Stimulated activated CD8-positive, alpha-beta memory T cell treated with anti-CD3 and anti-CD28 coated beads, Interleukin-2, amount 100 ng/mL, for 1 hour (primary cell): ENCODE measurements at regions not wholly inside any gene's neighbourhood (a gene's known extent, or its start where the extent isn't known, plus 50 kb on each side); places are given as distances from the start of the nearest gene placed in this dataset.

ENCODE experiments used
- DNase-seq, 2 donors: peaks; one replicate each; pipeline ENCODE4 v3.0.0-alpha.2; 2020; ENCODE audit warnings: low read depth in 2 of 2

GRCh38 chr9:117860849-117861248, 156.6 kb downstream of the TLR4 start:
- DNase-seq, result no peak

- no peak for DNase-seq
Observed at GRCh38 chr9:117864385-117865057, 160.3 kb downstream of the TLR4 start.

DNA sequence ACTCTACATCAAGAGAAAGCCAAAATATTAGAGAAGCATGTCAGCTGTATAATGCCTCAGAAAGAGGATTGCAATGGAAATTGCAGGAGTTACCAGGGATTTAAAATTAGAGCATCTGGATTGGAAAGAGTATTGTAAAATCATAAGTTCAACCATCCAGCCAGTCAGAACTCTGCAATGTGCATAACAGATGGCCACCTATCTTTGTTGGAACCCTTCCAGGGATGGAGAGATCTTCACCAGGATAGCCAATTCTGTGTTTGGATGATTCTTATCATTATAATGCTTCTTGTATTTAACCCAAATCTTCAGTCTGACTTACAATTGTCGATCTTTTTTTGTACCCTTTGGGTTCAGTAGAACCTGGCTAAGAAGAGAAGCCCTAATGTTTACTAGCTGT, 164.4 kb downstream of the TLR4 start:
- DNase-seq, result no peak

GRCh38 chr9:117869287-117869686, 165.1 kb downstream of the TLR4 start:
- DNase-seq, result no peak

- no peak for DNase-seq
Observed at GRCh38 chr9:117869712-117870111, 165.5 kb downstream of the TLR4 start.

DNA sequence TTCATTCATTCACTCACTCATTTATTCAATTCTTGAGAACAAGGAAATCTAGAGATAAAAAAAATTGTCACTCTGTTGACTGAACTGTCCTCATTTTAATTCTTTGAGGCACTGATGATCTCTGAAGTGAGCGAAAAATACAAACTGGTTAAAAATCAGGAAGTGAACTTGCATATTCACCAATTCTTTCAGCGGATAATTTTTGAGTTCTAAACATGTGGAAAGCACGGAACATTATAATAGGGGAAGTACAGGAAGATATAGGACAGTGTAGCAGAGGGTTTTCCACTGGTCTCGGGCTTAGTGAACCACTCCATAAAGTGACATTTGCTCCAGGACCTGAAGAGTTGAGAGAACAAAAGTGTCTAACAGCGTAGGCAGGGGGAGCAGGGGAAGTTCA, 169.5 kb downstream of the TLR4 start:
- no peak for DNase-seq

- no peak for DNase-seq
Observed at GRCh38 chr9:117875886-117876285, 171.7 kb downstream of the TLR4 start.

DNA sequence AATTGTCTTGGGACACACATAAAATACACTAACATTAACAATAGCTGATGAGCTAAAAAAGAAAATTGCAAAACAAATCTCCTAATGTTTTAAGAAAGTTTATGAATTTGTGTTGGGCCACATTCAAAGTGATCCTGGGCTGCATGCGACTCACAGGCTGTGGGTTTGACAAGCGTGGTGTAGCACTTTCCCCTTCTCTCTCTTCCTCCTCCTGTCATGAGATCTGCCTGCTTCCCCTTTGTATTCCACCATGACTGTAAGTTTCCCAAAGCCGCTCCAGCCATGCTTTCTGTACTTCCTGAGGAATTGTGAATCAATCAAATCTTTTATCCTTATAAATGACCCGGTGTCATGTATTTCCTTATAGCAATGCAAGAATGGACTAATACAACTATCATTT, 178.0 kb downstream of the TLR4 start:
- no peak for DNase-seq

DNA sequence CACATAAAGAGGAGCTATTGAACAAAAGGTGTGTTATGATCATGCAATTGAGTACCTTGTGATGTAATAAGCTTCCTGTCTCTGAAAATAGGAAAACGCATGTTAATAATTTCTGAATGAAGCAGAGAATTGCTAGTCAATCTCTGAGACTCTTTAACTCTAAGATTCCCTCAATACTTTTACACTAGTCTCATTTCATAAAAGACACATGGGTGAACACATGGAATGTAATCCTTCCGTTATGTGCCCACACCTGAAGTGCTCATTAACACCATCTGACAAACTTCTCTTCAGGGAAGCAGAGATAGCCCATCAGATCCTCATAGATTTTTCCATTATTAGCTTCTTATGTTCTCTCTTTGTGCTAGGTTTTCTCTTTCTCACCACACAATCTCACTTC, 182.4 kb downstream of the TLR4 start:
- DNase-seq, result no peak

DNA sequence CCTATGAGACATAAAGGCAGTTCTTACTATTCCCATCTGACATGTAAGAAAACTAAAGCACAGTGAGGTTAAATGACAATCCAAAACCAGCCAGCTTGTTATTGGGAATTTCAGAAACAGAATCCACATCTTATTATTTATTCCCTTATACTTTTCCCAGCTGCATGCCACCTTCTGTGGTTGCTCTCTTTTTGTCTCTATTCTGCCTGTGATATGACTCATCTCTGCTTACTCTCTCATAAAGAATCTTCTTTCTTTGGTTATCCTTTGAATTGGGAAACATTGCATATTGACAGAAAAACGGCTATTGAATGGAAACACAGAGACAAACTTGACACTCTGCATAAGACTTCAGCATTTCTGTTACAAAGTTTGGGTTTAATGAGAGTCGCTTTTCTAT, 183.2 kb downstream of the TLR4 start:
- DNase-seq, result no peak

GRCh38 chr9:117887941-117888340, 183.7 kb downstream of the TLR4 start:
- DNase-seq, result no peak

DNA sequence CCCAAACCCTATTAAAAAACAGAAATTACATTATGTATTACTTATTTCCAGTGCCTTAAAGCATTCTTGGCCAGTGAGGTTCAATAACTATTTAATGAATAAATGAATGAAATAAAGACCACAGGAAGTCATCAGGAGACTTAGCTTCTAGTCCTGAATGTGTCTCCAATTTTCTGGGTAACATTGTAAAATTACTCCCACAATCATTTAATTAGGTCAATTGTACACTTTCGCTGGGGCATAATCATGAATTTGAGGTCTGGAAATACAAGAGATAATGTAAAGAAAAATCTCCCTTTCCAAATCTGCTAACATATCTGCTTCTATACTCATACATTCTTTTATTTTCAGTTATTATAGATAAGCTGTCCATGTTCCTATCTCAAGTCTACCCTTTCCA, 199.2 kb downstream of the TLR4 start:
- DNase-seq, result no peak

DNA sequence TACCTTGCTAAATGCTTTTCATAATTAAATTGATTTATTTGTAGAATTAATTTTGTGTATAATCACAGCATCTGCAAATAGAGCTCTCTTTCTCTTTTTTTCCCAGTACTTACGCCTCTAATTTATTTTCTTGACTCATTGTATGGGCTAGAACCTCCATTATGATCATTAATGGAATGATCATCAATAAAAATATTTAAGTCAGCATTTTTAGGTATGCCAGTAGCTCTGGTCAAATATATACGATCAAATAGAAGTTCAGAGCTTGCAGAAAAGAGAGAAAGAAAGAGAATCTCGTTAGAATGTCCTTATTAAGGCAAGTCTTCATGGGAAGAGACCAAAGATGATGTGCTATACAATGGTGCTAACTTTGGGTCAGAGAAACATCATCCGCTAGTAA, 202.6 kb downstream of the TLR4 start:
- no peak for DNase-seq

DNA sequence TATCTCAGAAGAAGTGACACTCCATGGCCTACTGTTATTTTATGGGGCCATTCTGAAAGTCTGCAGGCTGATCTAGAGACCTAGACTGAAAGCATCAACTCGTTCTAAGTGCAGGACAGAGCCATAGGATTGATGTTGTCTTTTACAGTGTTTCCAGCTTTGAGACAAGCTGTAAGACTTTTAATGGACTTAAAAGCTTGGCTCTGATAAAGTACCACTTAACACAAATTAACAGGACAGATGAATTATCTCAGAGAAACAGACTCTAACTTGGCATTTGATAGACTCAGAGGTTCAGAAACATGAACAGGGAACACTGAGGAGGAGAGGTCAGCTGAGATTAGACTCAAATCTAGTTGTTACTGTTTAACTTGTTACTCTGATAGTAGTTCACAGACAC, 203.2 kb downstream of the TLR4 start:
- DNase-seq, result no peak

- no peak for DNase-seq
Observed at GRCh38 chr9:117916291-117916690, 212.1 kb downstream of the TLR4 start.

- no peak for DNase-seq
Observed at GRCh38 chr9:117917873-117918272, 213.7 kb downstream of the TLR4 start.

DNA sequence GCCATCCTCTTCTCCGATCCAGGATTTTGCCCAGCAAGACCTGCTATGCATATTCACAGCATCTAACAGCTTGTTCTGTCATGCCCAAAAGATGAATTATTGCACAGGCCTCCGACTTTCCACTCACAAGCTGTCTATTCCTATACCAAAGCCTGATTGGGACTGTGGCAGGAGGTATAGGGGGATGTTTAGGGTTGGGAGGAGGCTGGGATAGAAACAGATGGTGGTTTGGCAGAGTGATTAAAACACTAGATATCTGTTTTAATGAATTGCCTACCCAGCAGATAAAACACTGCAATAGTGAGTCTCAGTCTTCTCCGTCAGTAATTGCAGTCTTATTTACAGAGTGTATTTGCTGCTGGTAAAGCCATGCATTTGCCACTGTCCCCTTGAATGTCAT, 215.3 kb downstream of the TLR4 start:
- no peak for DNase-seq

DNA sequence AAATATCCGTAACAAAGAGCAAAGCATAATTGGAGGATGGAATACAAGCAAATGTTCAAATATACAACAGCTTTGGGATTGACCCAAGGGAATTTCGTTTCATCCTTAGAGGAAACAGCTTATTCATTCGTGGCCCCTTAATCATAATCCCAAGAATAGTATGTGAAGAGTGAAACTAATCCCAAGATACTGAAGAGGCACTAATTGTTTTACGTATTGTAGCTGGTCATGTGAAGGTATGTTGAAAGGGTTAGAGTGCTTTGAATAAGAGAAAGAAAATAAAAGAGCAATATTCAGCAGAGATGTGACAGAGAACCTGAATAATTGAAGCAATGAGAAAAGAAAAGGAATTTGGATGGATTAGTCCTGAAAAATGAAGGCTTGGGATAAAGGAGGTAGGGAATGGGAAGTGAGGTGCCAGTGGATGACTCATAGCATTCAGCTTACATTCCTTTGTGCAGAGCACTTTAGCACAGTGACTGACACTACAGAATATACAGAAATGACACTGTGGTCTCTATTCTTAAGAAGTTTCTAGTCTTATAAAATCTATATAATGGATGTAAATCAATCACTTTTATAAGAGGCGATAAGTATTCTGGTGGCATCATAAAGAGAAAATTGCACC, 221.9 kb downstream of the TLR4 start:
- DNase-seq, result no peak

GRCh38 chr9:117927354-117927753, 223.2 kb downstream of the TLR4 start:
- no peak for DNase-seq

DNA sequence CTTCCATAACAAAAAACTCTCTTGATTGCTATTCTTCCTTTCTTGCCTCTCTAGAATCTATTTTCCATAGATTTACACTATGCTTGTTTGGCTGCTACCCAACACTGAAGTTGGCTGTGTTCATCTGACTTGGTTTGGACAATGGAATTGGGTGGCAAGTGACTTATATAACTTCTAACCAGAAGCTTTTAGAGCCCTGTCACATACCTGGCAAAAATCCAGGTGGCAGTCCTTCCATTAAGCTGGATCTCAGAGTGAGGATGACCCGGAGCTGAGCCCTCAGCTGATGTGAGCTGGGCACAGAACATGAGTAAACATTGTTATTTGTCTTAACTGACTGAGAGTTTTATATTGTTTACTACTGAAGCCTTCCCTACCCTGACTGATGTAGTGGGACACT, 225.7 kb downstream of the TLR4 start:
- no peak for DNase-seq

GRCh38 chr9:117932585-117932984, 228.4 kb downstream of the TLR4 start:
- no peak for DNase-seq

GRCh38 chr9:117936185-117937130, 232.3 kb downstream of the TLR4 start:
- DNase-seq, result no peak

- no peak for DNase-seq
Observed at GRCh38 chr9:117938086-117938485, 233.9 kb downstream of the TLR4 start.
